HCT116 (cell line): ENCODE measurements at regions not wholly inside any gene's neighbourhood (a gene's known extent, or its start where the extent isn't known, plus 50 kb on each side); places are given as distances from the start of the nearest gene placed in this dataset.

Experiments
- ATAC-seq: fragments of 200-7000 bp; cut with Tn5 transposase; 2 replicates; pipeline ENCODE4 v1.9.1; 2020; ENCODE audit warnings: mild to moderate bottlenecking, moderate library complexity
- BruUV-seq: library from RNA; stranded (reverse); fragments of 400-500 nt; replicated peaks from 2 replicates; lab custom pipeline; 2021; lab: Mats Ljungman, UMichigan
- CTCF ChIA-PET: fragments of 300-600 bp; sonication (Branson Sonifier 250); formaldehyde crosslinking; loops from one replicate; lab custom pipeline; 2021; ENCODE audit warnings: antibody characterized with exemption; lab: Charles Lee
- POLR2A ChIA-PET: fragments of 300-600, 350-600 bp; sonication (Branson Sonifier 250); formaldehyde crosslinking; loops from one replicate; lab custom pipeline; 2021; ENCODE audit warnings: antibody characterized with exemption; lab: Charles Lee
- RAD21 ChIA-PET, 2 experiments: fragments of 300-600 bp; sonication (Branson Sonifier 250); formaldehyde crosslinking; loops; one replicate each; lab custom pipeline; 2023; ENCODE audit warnings: low total read pairs in 2 of 2; ENCODE audit not compliant: uncharacterized antibody in 2 of 2, unreplicated experiment in 2 of 2, low non-redundant PET in 1 of 2; lab: Charles Lee
- DNase-seq: peaks from one replicate; pipeline ENCODE4 v3.0.0-alpha.2; 2010; ENCODE audit warnings: low read depth, low spot score
- H2AFZ ChIP-seq: fragments of 200-600 bp; shearing (Covaris generic), sonication (generic); 2 replicates; pipeline ENCODE4 v1.6.1; 2017; ENCODE audit warnings: low read depth, mixed run types, mixed read lengths, antibody characterized with exemption, low read length; ENCODE audit not compliant: poor library complexity, severe bottlenecking
- H3K27ac ChIP-seq: 2 replicates; pipeline ENCODE4 v1.5.1; 2012; ENCODE audit warnings: low read depth, low read length
- H3K27me3 ChIP-seq: fragments of 200-600 bp; sonication (generic); 2 replicates; pipeline ENCODE4 v1.6.1; 2016; ENCODE audit warnings: mixed run types, low read length, mixed read lengths; ENCODE audit not compliant: insufficient read depth
- H3K36me3 ChIP-seq, 2 experiments: fragments of 200-500 bp in 1 of 2; fragments of 200-600 bp in 1 of 2; sonication (Bioruptor generic) in 1 of 2; sonication (generic) in 1 of 2; 2 replicates each; pipeline versions ENCODE4 v1.5.1 to v1.6.1; 2014 to 2016; ENCODE audit warnings: low read length in 2 of 2, inconsistent platforms in 1 of 2, mixed read lengths in 1 of 2, mixed run types in 1 of 2; ENCODE audit not compliant: insufficient read depth in 2 of 2, control insufficient read depth in 1 of 2
- H3K4me1 ChIP-seq, 2 experiments: fragments of 200-600 bp in 1 of 2; sonication (generic) in 1 of 2; 2 replicates each; pipeline versions ENCODE4 v1.5.1 to v1.6.1; 2012 to 2017; ENCODE audit warnings: low read length in 2 of 2, inconsistent platforms in 1 of 2, mild to moderate bottlenecking in 1 of 2, mixed read lengths in 1 of 2, mixed run types in 1 of 2, moderate library complexity in 1 of 2; ENCODE audit not compliant: insufficient read depth in 2 of 2, control insufficient read depth in 1 of 2
- H3K4me2 ChIP-seq: fragments of 200-600 bp; sonication (generic); 2 replicates; pipeline ENCODE4 v1.6.1; 2017; ENCODE audit warnings: mixed run types, low read length, mixed read lengths
- H3K4me3 ChIP-seq, 2 experiments: fragments of 200-600 bp in 1 of 2; sonication (generic) in 1 of 2; replicated peaks in 1 of 2; 2 replicates each; pipeline ENCODE4 v1.5.1; 2011 to 2016; ENCODE audit warnings: low read length in 2 of 2, control low read depth in 1 of 2, low read depth in 1 of 2, mild to moderate bottlenecking in 1 of 2, mixed read lengths in 1 of 2, mixed run types in 1 of 2
- H3K79me2 ChIP-seq: fragments of 200-600 bp; sonication (generic); 2 replicates; pipeline ENCODE4 v1.6.1; 2017; ENCODE audit warnings: mild to moderate bottlenecking, mixed run types, low read length, moderate library complexity, mixed read lengths; ENCODE audit not compliant: insufficient read depth
- H3K9ac ChIP-seq: fragments of 200-600 bp; sonication (generic); 2 replicates; pipeline ENCODE4 v1.6.1; 2016; ENCODE audit warnings: low read length, mixed read lengths
- H3K9me2 ChIP-seq: fragments of 200-600 bp; sonication (generic), shearing (Covaris generic); 2 replicates; pipeline ENCODE4 v1.6.1; 2017; ENCODE audit warnings: mixed run types, mild to moderate bottlenecking, moderate library complexity; ENCODE audit not compliant: insufficient read depth
- H3K9me3 ChIP-seq, 2 experiments: fragments of 200-500 bp in 1 of 2; fragments of 200-600 bp in 1 of 2; sonication (Bioruptor generic) in 1 of 2; sonication (generic) in 1 of 2; 2 replicates each; pipeline ENCODE4 v1.6.1; 2014 to 2017; ENCODE audit warnings: low read length in 2 of 2, mixed read lengths in 2 of 2, inconsistent platforms in 1 of 2, low read depth in 1 of 2, mild to moderate bottlenecking in 1 of 2, mixed run types in 1 of 2, moderate library complexity in 1 of 2; ENCODE audit not compliant: control insufficient read depth in 1 of 2, insufficient read depth in 1 of 2
- H4K20me1 ChIP-seq: fragments of 200-600 bp; sonication (generic), shearing (Covaris generic); 2 replicates; pipeline ENCODE4 v1.6.1; 2017; ENCODE audit warnings: mixed run types, mild to moderate bottlenecking, moderate library complexity; ENCODE audit not compliant: insufficient read depth
- CBX3 ChIP-seq: IDR thresholded peaks from 2 replicates; pipeline ENCODE4 v1.6.1; 2012; ENCODE audit warnings: low read depth
- CTCF ChIP-seq, 3 experiments: fragments of 200-600 bp in 1 of 3; sonication (generic) in 1 of 3; IDR thresholded peaks in 2 of 3; conservative IDR thresholded peaks in 1 of 3; 2 replicates each; pipeline ENCODE4 v1.5.1; 2012 to 2017; ENCODE audit warnings: low read depth in 2 of 3, low read length in 2 of 3, antibody characterized with exemption in 1 of 3, borderline replicate concordance in 1 of 3, control low read depth in 1 of 3, mild to moderate bottlenecking in 1 of 3, mixed read lengths in 1 of 3, mixed run types in 1 of 3, moderate library complexity in 1 of 3; ENCODE audit not compliant: insufficient read depth in 1 of 3
- EGR1 ChIP-seq: IDR thresholded peaks from 2 replicates; pipeline ENCODE4 v1.6.1; 2012; ENCODE audit warnings: low read depth
- ELF1 ChIP-seq: IDR thresholded peaks from 2 replicates; pipeline ENCODE4 v1.6.1; 2012; ENCODE audit warnings: low read depth, borderline replicate concordance
- EZH2phosphoT487 ChIP-seq: fragments of 200-600 bp; IDR thresholded peaks from 2 replicates; pipeline ENCODE4 v1.6.1; 2018; ENCODE audit warnings: antibody characterized with exemption, borderline replicate concordance
- MAX ChIP-seq: IDR thresholded peaks from 2 replicates; pipeline ENCODE4 v1.6.1; 2012
- POLR2AphosphoS5 ChIP-seq: IDR thresholded peaks from 2 replicates; pipeline ENCODE4 v1.6.1; 2011; ENCODE audit warnings: mild to moderate bottlenecking, low read depth, low read length, moderate library complexity
- REST ChIP-seq: IDR thresholded peaks from 2 replicates; pipeline ENCODE4 v1.6.1; 2012; ENCODE audit warnings: low read depth
- SIN3A ChIP-seq: IDR thresholded peaks from 2 replicates; pipeline ENCODE4 v1.6.1; 2012; ENCODE audit warnings: low read depth
- SRF ChIP-seq: IDR thresholded peaks from 2 replicates; pipeline ENCODE4 v1.6.1; 2012; ENCODE audit warnings: low read depth
- TCF7L2 ChIP-seq: IDR thresholded peaks from 2 replicates; pipeline ENCODE4 v1.7.0; 2011; ENCODE audit warnings: borderline replicate concordance, inconsistent platforms; ENCODE audit not compliant: insufficient read depth, insufficient read length; ENCODE audit errors: extremely low read depth
- intact Hi-C: fragments of 100-400 bp; cut with micrococcal nuclease; formaldehyde crosslinking; loops from 2 replicates; pipeline ENCODE4 v1.10.0; 2022

GRCh38 chr5:97854871-97855762, 672.1 kb upstream of the RIOK2 start:
- Histone ChIP-seq H3K9me2 (no peaks in the 10 kb centered on the region), H4K20me1 (no peaks in the 10 kb centered on the region), H3K4me2 (no peak overlapping the region), H3K27me3 (no peaks in the 10 kb centered on the region), H3K9me3 (no peaks in the 10 kb centered on the region; a peak in 1 of 4 replicates), H3K4me3 (no peak overlapping the region), H3K79me2 (no peaks in the 10 kb centered on the region), H3K36me3 (no peaks in the 10 kb centered on the region), H3K4me1 (peaks cover 0 to 6% of the 10 kb centered on the region in 2 experiments; a peak in 2 of 4 replicates), H3K27ac (no peak overlapping the region), H2AFZ (no peak overlapping the region), H3K9ac (no peak overlapping the region)
- TF ChIP-seq EGR1 (no peak), TCF7L2 (no peak), SIN3A (no peak), EZH2phosphoT487 (no peak), CTCF (IDR thresholded peaks at IDR 0.05 in 2 of 3, conservative IDR thresholded peaks at IDR 0.05 in 1 of 3; ENCODE audit: borderline replicate concordance in 1 of 3, insufficient read depth in 1 of 3, low read depth in 2 of 3, low read length in 2 of 3) (no peak), ELF1 (no peak), CBX3 (no peak), SRF (no peak), REST (no peak), POLR2AphosphoS5 (no peak), MAX (no peak)
- ChIA-PET RAD21 (no interaction called here), CTCF (no interaction called here), POLR2A (no interaction called here)
- no peak for DNase-seq
- ATAC-seq = no peak
- BruUV-seq = no TSS peak
- intact Hi-C loops = no loop called here
